Right cardiac atrium (tissue), 5 donors: ENCODE measurements at regions not wholly inside any gene's neighbourhood (a gene's known extent, or its start where the extent isn't known, plus 50 kb on each side); places are given as distances from the start of the nearest gene placed in this dataset.
"Not testable (repeated sequence)": the region's sequence is repeated elsewhere in the genome, so short reads cannot be mapped to it uniquely, and the experiment has no call there.

Experiments
- ATAC-seq, 2 donors: fragments of 200-7000 bp; cut with Tn5 transposase; one replicate each; pipeline versions ENCODE4 v1.8.0 to v1.9.1; 2020; ENCODE audit warnings: moderate library complexity in 2 of 2, mild to moderate bottlenecking in 1 of 2
- DNase-seq, 3 donors: peaks; one replicate each; pipeline ENCODE4 v3.0.0-alpha.2; 2020
- H3K27ac ChIP-seq: one replicate; pipeline ENCODE4 v1.5.1; 2013; ENCODE audit warnings: mild to moderate bottlenecking, low read length, control low read depth, moderate library complexity
- H3K27me3 ChIP-seq: one replicate; pipeline ENCODE4 v1.6.1; 2013; ENCODE audit not compliant: control insufficient read depth, insufficient read depth
- H3K4me1 ChIP-seq: one replicate; pipeline ENCODE4 v1.6.1; 2013; ENCODE audit warnings: low read length; ENCODE audit not compliant: control insufficient read depth, insufficient read depth
- H3K4me3 ChIP-seq: one replicate; pipeline ENCODE4 v1.5.1; 2013; ENCODE audit warnings: low read length, control low read depth
- H3K9me3 ChIP-seq: one replicate; pipeline ENCODE4 v1.6.1; 2013; ENCODE audit warnings: low read length; ENCODE audit not compliant: control insufficient read depth
- WGBS: extraction: QIAGEN DNeasy Blood & Tissue Kit; methylation state at CpG from one replicate; pipeline ENCODE4 v1.1.7; 2013; 5-methylcytosine and 5-hydroxymethylcytosine counted together
- intact Hi-C, 4 donors: fragments of 100-400 bp; cut with DNase I; formaldehyde crosslinking; loops; one replicate each; pipeline versions ENCODE4 v1.11.0 to v1.14.0; 2022 to 2023
- donor health status: healthy with polysubstance abuse.
- donor health status: DM: no; HTN: yes; CAD: no.
- donor health status: DM: no; HTN: no; CAD: no.
- donor health status: DM: no; HTN: yes; CAD: no; lungs with severe emphysema.
- donor health status: DM: yes; HTN: yes; CAD: no.

GRCh38 chr14:25322784-25323183, 272.8 kb upstream of the STXBP6 start:
- Histone ChIP-seq H3K4me1 (no peaks in the 10 kb centered on the region), H3K27me3 (no peaks in the 10 kb centered on the region), H3K27ac (no peak overlapping the region), H3K9me3 (no peaks in the 10 kb centered on the region), H3K4me3 (no peak overlapping the region)
- ATAC-seq (no peak), DNase-seq (no peak)
- intact Hi-C loops, result no loop called here
- 65% methylated on average over 1 of the region's 1 CpG for WGBS

GRCh38 chr14:25316007-25316406, 266.1 kb upstream of the STXBP6 start:
- H3K4me1 ChIP-seq, ATAC-seq, H3K9me3 ChIP-seq, H3K27ac ChIP-seq, intact Hi-C loops, DNase-seq, H3K27me3 ChIP-seq, H3K4me3 ChIP-seq: not testable (repeated sequence)
- 69% methylated on average over 6 of the region's 6 CpGs for WGBS

GRCh38 chr14:25308244-25308643, 258.3 kb upstream of the STXBP6 start:
- no peaks in the 10 kb centered on the region for H3K4me1 ChIP-seq
- H3K9me3 ChIP-seq, result no peaks in the 10 kb centered on the region
- H3K27me3 ChIP-seq, result no peaks in the 10 kb centered on the region
- ATAC-seq (no peak), DNase-seq (no peak)
- WGBS, result 74% methylated on average over 3 of the region's 3 CpGs
- H3K4me3 ChIP-seq, result no peak overlapping the region
- intact Hi-C loops, result no loop called here
- no peak overlapping the region for H3K27ac ChIP-seq

- Histone ChIP-seq H3K4me3 (no peak overlapping the region), H3K27ac (no peak overlapping the region), H3K27me3 (peaks cover 3% of the 10 kb centered on the region), H3K9me3 (no peaks in the 10 kb centered on the region), H3K4me1 (no peaks in the 10 kb centered on the region)
- WGBS, result 61% methylated on average over 2 of the region's 2 CpGs
- DNase-seq, result no peak
- intact Hi-C loops, result no loop called here
- no peak for ATAC-seq
Measured at GRCh38 chr14:25303934-25304333, 254.0 kb upstream of the STXBP6 start.

GRCh38 chr14:25298238-25298637, 248.3 kb upstream of the STXBP6 start:
- H3K9me3 ChIP-seq, result no peaks in the 10 kb centered on the region
- intact Hi-C loops, result no loop called here
- H3K27ac ChIP-seq, result no peak overlapping the region
- no peak overlapping the region for H3K4me3 ChIP-seq
- H3K27me3 ChIP-seq, result peaks cover 3% of the 10 kb centered on the region
- no peak for ATAC-seq
- no peaks in the 10 kb centered on the region for H3K4me1 ChIP-seq
- no peak for DNase-seq

GRCh38 chr14:25290154-25290553, 240.2 kb upstream of the STXBP6 start:
- H3K4me3 ChIP-seq, ATAC-seq, H3K27me3 ChIP-seq, H3K4me1 ChIP-seq, intact Hi-C loops, DNase-seq, H3K27ac ChIP-seq, H3K9me3 ChIP-seq: not testable (repeated sequence)
- 86% methylated on average over 1 of the region's 1 CpG for WGBS

- no peak for ATAC-seq
- intact Hi-C loops, result no loop called here
- no peak overlapping the region for H3K4me3 ChIP-seq
- peaks cover 2% of the 10 kb centered on the region for H3K4me1 ChIP-seq
- H3K27me3 ChIP-seq, result no peaks in the 10 kb centered on the region
- WGBS, result 90% methylated on average over 2 of the region's 2 CpGs
- no peaks in the 10 kb centered on the region for H3K9me3 ChIP-seq
- H3K27ac ChIP-seq, result no peak overlapping the region
- no peak for DNase-seq
Measured at GRCh38 chr14:25274529-25274928, 224.6 kb upstream of the STXBP6 start.

- Histone ChIP-seq H3K27me3 (no peaks in the 10 kb centered on the region), H3K9me3 (no peaks in the 10 kb centered on the region), H3K27ac (no peak overlapping the region), H3K4me1 (no peaks in the 10 kb centered on the region), H3K4me3 (no peak overlapping the region)
- intact Hi-C loops, result no loop called here
- DNase-seq (no peak), ATAC-seq (no peak)
- 91% methylated on average over 16 of the region's 16 CpGs for WGBS
Measured at GRCh38 chr14:25267186-25267585, 217.2 kb upstream of the STXBP6 start.

GRCh38 chr14:25259470-25259869, 209.5 kb upstream of the STXBP6 start:
- Histone ChIP-seq H3K27ac (no peak overlapping the region), H3K4me1 (no peaks in the 10 kb centered on the region)
- 83% methylated on average over 1 of the region's 1 CpG for WGBS

GRCh38 chr14:25252793-25253192, 202.8 kb upstream of the STXBP6 start:
- Histone ChIP-seq H3K4me3 (no peak overlapping the region), H3K9me3 (no peaks in the 10 kb centered on the region), H3K4me1 (no peaks in the 10 kb centered on the region), H3K27ac (no peak overlapping the region), H3K27me3 (no peaks in the 10 kb centered on the region)
- WGBS, result 80% methylated on average over 11 of the region's 11 CpGs
- intact Hi-C loops, result no loop called here
- DNase-seq, result no peak
- no peak for ATAC-seq

More at GRCh38 chr14:25259470-25259869, 209.5 kb upstream of the STXBP6 start:
- no peaks in the 10 kb centered on the region for H3K27me3 ChIP-seq
- H3K9me3 ChIP-seq, result no peaks in the 10 kb centered on the region
- ATAC-seq, result no peak
- intact Hi-C loops, result no loop called here
- no peak overlapping the region for H3K4me3 ChIP-seq
- no peak for DNase-seq

- no peak for ATAC-seq
- no peak overlapping the region for H3K4me3 ChIP-seq
- intact Hi-C loops, result no loop called here
- H3K27ac ChIP-seq, result no peak overlapping the region
- no peak for DNase-seq
- no peaks in the 10 kb centered on the region for H3K27me3 ChIP-seq
- no peaks in the 10 kb centered on the region for H3K9me3 ChIP-seq
- H3K4me1 ChIP-seq, result no peaks in the 10 kb centered on the region
Measured at GRCh38 chr14:25250516-25250915, 200.6 kb upstream of the STXBP6 start.

GRCh38 chr14:25247609-25248008, 197.7 kb upstream of the STXBP6 start:
- H3K9me3 ChIP-seq, result no peaks in the 10 kb centered on the region
- intact Hi-C loops, result no loop called here
- H3K4me1 ChIP-seq, result no peaks in the 10 kb centered on the region
- no peak for ATAC-seq
- H3K27me3 ChIP-seq, result no peaks in the 10 kb centered on the region
- no peak overlapping the region for H3K4me3 ChIP-seq
- DNase-seq, result no peak
- H3K27ac ChIP-seq, result no peak overlapping the region
- WGBS, result 64% methylated on average over 3 of the region's 3 CpGs
